GM23338 (cell line): ENCODE measurements at regions not wholly inside any gene's neighbourhood (a gene's known extent, or its start where the extent isn't known, plus 50 kb on each side); places are given as distances from the start of the nearest gene placed in this dataset.

Experiments
- POLR2AphosphoS5 ChIP-seq: IDR thresholded peaks from 2 replicates; pipeline ENCODE4 v1.6.1; 2016; ENCODE audit warnings: antibody characterized with exemption, low read depth
- TF ChIP-seq, protein P1 (sequence below), 2 experiments: fragments of 200-600 bp in 1 of 2; sonication (generic) in 1 of 2; conservative IDR thresholded peaks; 2 replicates each; pipeline versions ENCODE4 v1.5.1 to v1.6.1; 2016 to 2017; ENCODE audit warnings: antibody characterized with exemption in 2 of 2, low read depth in 2 of 2, mild to moderate bottlenecking in 2 of 2, moderate library complexity in 1 of 2

DNA sequence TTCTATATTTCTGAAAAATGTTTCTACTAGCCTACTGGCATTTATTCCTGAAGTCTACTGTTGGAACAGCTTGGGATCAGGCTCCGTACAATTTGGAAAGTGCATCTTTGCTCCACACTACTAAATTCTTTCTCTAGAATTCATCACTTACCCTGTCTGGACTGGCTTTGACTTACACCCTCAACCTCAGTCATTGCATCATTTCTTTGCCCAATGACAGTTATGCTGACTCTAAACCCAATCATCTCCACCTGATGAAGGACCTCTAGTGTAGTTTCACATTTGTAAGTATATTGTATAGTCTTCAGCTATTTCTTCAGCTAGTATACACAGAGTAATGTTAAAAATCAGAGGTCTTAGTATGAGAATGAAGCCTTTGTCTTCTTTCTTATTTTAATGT lies 359.6 kb upstream of the MC4R start:
- TF ChIP-seq POLR2AphosphoS5, result no peak
- TF ChIP-seq, protein P1, sequence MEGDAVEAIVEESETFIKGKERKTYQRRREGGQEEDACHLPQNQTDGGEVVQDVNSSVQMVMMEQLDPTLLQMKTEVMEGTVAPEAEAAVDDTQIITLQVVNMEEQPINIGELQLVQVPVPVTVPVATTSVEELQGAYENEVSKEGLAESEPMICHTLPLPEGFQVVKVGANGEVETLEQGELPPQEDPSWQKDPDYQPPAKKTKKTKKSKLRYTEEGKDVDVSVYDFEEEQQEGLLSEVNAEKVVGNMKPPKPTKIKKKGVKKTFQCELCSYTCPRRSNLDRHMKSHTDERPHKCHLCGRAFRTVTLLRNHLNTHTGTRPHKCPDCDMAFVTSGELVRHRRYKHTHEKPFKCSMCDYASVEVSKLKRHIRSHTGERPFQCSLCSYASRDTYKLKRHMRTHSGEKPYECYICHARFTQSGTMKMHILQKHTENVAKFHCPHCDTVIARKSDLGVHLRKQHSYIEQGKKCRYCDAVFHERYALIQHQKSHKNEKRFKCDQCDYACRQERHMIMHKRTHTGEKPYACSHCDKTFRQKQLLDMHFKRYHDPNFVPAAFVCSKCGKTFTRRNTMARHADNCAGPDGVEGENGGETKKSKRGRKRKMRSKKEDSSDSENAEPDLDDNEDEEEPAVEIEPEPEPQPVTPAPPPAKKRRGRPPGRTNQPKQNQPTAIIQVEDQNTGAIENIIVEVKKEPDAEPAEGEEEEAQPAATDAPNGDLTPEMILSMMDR (conservative IDR thresholded peaks at IDR 0.05; ENCODE audit: low read depth in 2 of 2), result no peak
